ENCODE measurements at regions not wholly inside any gene's neighbourhood (a gene's known extent, or its start where the extent isn't known, plus 50 kb on each side); places are given as distances from the start of the nearest gene placed in this dataset.

GRCh38 chr18:68233018-68233417, 481.9 kb downstream of the TMX3 start:
- TF ChIP-seq CTCF (conservative IDR thresholded peaks at IDR 0.05 in 1 of 2, IDR thresholded peaks at IDR 0.05 in 1 of 2; ENCODE audit: low read depth in 1 of 2, low read length in 2 of 2) (no peak), EZH2 (IDR thresholded peaks at IDR 0.05; ENCODE audit: low read length, missing control alignments) (no peak)
